Skeletal muscle satellite cell (primary cell): ENCODE measurements at regions not wholly inside any gene's neighbourhood (a gene's known extent, or its start where the extent isn't known, plus 50 kb on each side); places are given as distances from the start of the nearest gene placed in this dataset.

Experiments used
- H3K27me3 ChIP-seq: 2 replicates; pipeline ENCODE4 v1.7.0; 2013; ENCODE audit warnings: low read length; ENCODE audit not compliant: control insufficient read depth, insufficient read depth
- H3K36me3 ChIP-seq: 2 replicates; pipeline ENCODE4 v1.7.0; 2013; ENCODE audit warnings: mild to moderate bottlenecking, control low read depth, low read length; ENCODE audit not compliant: insufficient read depth
- H3K4me1 ChIP-seq: 2 replicates; pipeline ENCODE4 v1.7.0; 2013; ENCODE audit warnings: low read length; ENCODE audit not compliant: control insufficient read depth, insufficient read depth
- H3K4me2 ChIP-seq: 2 replicates; pipeline ENCODE4 v1.7.0; 2013; ENCODE audit warnings: mild to moderate bottlenecking, low read length
- H3K4me3 ChIP-seq: 2 replicates; pipeline ENCODE4 v1.7.0; 2013; ENCODE audit warnings: low read length
- H3K9ac ChIP-seq: 2 replicates; pipeline ENCODE4 v1.7.0; 2013; ENCODE audit warnings: mild to moderate bottlenecking, low read depth, low read length, moderate library complexity
- H3K9me3 ChIP-seq: replicated peaks from 2 replicates; pipeline ENCODE4 v1.7.0; 2013; ENCODE audit warnings: mild to moderate bottlenecking, control low read depth, low read length

DNA sequence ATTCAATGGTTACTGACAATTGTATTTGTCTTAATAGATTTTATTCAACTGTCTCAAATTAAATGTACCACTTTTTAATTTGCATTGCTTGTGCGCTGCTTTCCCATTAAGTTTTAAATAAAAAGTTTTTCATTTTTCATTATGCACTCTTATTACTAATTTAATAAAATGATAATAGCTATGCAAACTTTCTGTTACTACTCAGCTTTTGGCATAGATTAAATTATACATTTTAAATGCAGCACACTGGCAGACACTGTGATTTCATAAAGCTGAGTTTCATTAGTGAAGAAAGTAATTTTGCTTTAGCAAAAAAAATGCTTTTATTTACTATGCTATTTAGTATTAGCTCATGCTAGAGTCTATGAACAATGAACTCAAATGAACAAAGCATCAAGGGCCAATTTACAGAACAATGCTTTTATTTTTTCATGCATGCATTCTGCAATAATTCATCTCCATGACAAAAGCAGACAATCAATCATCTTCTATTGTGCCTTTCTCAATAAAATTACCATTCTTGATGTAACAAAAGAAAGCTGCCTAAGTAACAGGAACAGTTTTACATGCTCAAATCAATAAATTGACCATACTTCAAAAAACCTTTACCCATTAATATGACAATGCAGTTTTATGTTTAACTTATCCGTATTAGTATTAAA lies 595.2 kb upstream of the ARRDC3 start:
- Histone ChIP-seq H3K9ac (no peak overlapping the region), H3K27me3 (peaks cover 12% of the 10 kb centered on the region), H3K4me1 (no peaks in the 10 kb centered on the region), H3K4me2 (no peak overlapping the region), H3K36me3 (no peaks in the 10 kb centered on the region), H3K4me3 (no peak overlapping the region), H3K9me3 (no peaks in the 10 kb centered on the region)

DNA sequence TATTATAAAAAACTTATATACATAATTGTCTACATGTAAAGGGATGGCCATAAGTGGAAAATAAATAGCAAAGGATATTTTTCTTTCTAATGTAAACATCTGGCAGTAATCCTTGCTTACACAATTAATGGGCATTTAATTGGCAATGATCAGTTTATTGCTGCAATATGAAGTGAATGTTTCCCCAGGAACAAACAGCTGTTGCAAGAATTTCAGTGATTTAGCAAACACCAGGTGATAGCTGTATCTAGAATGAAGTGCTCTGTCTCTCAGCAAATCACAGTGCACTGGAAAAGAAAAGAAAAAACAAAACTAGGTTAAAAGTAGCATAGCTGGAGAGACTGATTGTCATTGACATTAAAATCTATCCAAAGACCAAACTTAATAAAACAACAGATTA lies 594.5 kb upstream of the ARRDC3 start:
- Histone ChIP-seq H3K36me3 (no peaks in the 10 kb centered on the region), H3K9me3 (no peaks in the 10 kb centered on the region), H3K4me1 (no peaks in the 10 kb centered on the region), H3K4me3 (no peak overlapping the region), H3K9ac (no peak overlapping the region), H3K27me3 (peaks cover 12% of the 10 kb centered on the region), H3K4me2 (no peak overlapping the region)

DNA sequence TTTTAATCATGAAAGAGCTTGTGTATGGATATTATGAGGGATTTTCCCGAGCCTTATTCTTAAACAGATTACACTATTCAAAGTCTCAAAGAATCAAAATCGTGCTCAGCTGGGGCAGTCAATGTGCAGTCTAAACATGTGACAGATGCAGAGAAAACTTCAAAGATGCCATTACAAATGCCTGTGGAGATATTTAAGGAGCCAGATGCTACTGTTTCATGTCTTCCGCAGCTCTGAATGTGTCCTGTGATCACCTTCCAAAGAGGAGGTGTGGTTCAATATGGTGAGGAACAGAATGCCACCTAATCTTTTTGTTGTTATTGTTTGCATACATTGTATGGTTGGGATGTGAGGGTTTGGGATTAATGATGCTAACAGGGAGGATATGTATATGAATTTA lies 593.3 kb upstream of the ARRDC3 start:
- Histone ChIP-seq H3K9ac (no peak overlapping the region), H3K4me1 (no peaks in the 10 kb centered on the region), H3K9me3 (no peaks in the 10 kb centered on the region), H3K36me3 (no peaks in the 10 kb centered on the region), H3K4me3 (no peak overlapping the region), H3K4me2 (no peak overlapping the region), H3K27me3 (peaks cover 9% of the 10 kb centered on the region)

DNA sequence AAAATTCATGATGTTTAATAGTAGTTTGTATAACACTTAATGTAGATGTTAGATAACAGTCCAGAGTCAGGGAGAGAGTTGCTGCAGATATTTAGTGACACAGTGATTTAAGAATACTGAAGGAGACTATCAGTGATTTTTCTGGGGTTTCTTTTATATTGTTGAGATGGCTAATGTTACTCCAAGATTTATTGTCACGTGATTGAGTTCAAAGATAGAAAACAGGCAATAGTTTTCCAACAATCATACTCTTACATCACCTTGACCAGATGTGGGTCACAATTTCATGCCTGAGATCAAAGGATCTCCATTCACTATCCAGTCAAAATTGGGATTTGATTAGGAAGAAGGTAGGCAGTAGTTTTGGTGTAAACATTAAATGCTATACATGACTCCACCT lies 580.0 kb upstream of the ARRDC3 start:
- no peak overlapping the region for H3K9ac ChIP-seq
- no peak overlapping the region for H3K4me3 ChIP-seq
- H3K27me3 ChIP-seq, result no peaks in the 10 kb centered on the region
- no peaks in the 10 kb centered on the region for H3K9me3 ChIP-seq
- H3K36me3 ChIP-seq, result no peaks in the 10 kb centered on the region
- no peak overlapping the region for H3K4me2 ChIP-seq
- no peaks in the 10 kb centered on the region for H3K4me1 ChIP-seq

- Histone ChIP-seq H3K36me3 (no peaks in the 10 kb centered on the region), H3K9me3 (no peaks in the 10 kb centered on the region), H3K4me2 (no peak overlapping the region), H3K4me3 (no peak overlapping the region), H3K27me3 (no peaks in the 10 kb centered on the region), H3K4me1 (no peaks in the 10 kb centered on the region), H3K9ac (no peak overlapping the region)
Measured at GRCh38 chr5:91957666-91958065, 574.5 kb upstream of the ARRDC3 start.

DNA sequence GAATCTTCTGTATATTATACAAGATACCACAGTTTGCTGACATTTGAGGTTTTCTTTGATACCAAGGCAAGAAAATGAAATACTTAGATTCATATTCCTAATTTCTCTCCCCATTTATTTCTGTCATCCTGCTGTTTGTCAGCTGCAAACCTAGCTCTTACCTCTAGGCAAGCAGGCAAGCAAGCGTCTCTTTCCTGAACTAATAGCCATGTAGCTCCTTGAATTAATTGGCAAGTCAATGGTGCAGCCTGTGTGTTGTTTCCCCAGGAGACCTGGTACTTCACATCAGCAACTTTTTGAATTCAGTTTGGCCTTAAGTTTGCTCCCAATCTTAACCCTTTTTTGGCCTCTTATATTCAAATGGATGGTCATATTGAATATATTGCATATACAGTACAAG lies 573.6 kb upstream of the ARRDC3 start:
- no peak overlapping the region for H3K4me3 ChIP-seq
- no peaks in the 10 kb centered on the region for H3K27me3 ChIP-seq
- no peak overlapping the region for H3K9ac ChIP-seq
- no peak overlapping the region for H3K4me2 ChIP-seq
- H3K4me1 ChIP-seq, result no peaks in the 10 kb centered on the region
- H3K36me3 ChIP-seq, result no peaks in the 10 kb centered on the region
- no peaks in the 10 kb centered on the region for H3K9me3 ChIP-seq

GRCh38 chr5:91955610-91956009 lies 572.5 kb upstream of the ARRDC3 start:
- Histone ChIP-seq H3K9ac (no peak overlapping the region), H3K4me2 (no peak overlapping the region), H3K4me3 (no peak overlapping the region), H3K36me3 (no peaks in the 10 kb centered on the region), H3K9me3 (no peaks in the 10 kb centered on the region), H3K27me3 (no peaks in the 10 kb centered on the region), H3K4me1 (no peaks in the 10 kb centered on the region)

- no peak overlapping the region for H3K9ac ChIP-seq
- H3K36me3 ChIP-seq, result no peaks in the 10 kb centered on the region
- H3K4me3 ChIP-seq, result no peak overlapping the region
- H3K9me3 ChIP-seq, result no peaks in the 10 kb centered on the region
- no peaks in the 10 kb centered on the region for H3K4me1 ChIP-seq
- no peak overlapping the region for H3K4me2 ChIP-seq
- no peaks in the 10 kb centered on the region for H3K27me3 ChIP-seq
Measured at GRCh38 chr5:91954136-91954535, 571.0 kb upstream of the ARRDC3 start.

- H3K4me3 ChIP-seq, result no peak overlapping the region
- H3K9me3 ChIP-seq, result no peaks in the 10 kb centered on the region
- H3K36me3 ChIP-seq, result no peaks in the 10 kb centered on the region
- H3K9ac ChIP-seq, result no peak overlapping the region
- H3K27me3 ChIP-seq, result no peaks in the 10 kb centered on the region
- no peak overlapping the region for H3K4me2 ChIP-seq
- no peaks in the 10 kb centered on the region for H3K4me1 ChIP-seq
Measured at GRCh38 chr5:91950328-91950727, 567.2 kb upstream of the ARRDC3 start.

DNA sequence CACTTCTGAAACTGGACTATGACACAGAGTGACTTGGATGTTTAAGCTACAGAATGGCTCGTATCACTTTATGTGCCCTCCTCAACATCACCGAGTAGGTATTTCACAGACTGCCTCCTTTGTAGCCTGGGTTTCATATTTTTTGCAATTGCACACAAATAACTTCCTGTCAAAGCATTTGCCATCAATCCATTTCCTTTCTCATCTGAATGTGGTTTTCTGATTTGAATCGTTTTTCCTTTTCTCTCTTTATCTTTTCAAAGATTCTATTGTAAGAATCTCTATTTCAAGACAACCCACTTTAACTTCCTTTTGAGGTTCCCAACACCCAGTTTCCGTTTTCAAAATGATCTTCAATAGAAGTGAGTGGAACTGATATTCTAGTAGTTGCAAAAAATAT lies 563.8 kb upstream of the ARRDC3 start:
- Histone ChIP-seq H3K27me3 (no peaks in the 10 kb centered on the region), H3K4me2 (no peak overlapping the region), H3K4me1 (no peaks in the 10 kb centered on the region), H3K9me3 (no peaks in the 10 kb centered on the region), H3K36me3 (no peaks in the 10 kb centered on the region), H3K9ac (no peak overlapping the region), H3K4me3 (no peak overlapping the region)

GRCh38 chr5:91941588-91941987 lies 558.5 kb upstream of the ARRDC3 start:
- Histone ChIP-seq H3K4me2 (no peak overlapping the region), H3K9ac (no peak overlapping the region), H3K36me3 (no peaks in the 10 kb centered on the region), H3K4me3 (no peak overlapping the region), H3K4me1 (no peaks in the 10 kb centered on the region), H3K27me3 (no peaks in the 10 kb centered on the region), H3K9me3 (no peaks in the 10 kb centered on the region)

DNA sequence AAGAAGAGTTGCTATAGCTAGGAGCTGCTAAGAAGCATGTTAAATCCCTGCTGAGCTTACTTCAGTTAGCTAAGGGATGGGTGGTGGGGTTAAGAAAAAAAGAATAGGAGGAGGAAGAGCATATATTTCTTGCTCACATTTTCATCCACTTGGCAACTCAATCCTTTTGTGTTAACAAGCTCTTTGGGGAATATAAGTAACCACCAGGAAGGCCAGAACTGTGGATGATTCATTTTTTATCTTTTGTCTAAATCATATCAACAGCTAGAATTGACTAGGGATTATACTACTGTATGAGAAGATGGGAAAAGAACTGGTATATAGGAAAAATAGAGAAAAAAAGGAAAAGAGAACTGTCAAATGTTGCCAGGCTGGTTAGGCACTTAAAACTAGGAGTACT lies 555.3 kb upstream of the ARRDC3 start:
- Histone ChIP-seq H3K9ac (no peak overlapping the region), H3K4me3 (no peak overlapping the region), H3K36me3 (no peaks in the 10 kb centered on the region), H3K4me2 (no peak overlapping the region), H3K4me1 (no peaks in the 10 kb centered on the region), H3K9me3 (no peaks in the 10 kb centered on the region), H3K27me3 (no peaks in the 10 kb centered on the region)
